HG03196 (cell line): ENCODE measurements at regions not wholly inside any gene's neighbourhood (a gene's known extent, or its start where the extent isn't known, plus 50 kb on each side); places are given as distances from the start of the nearest gene placed in this dataset.
"Not testable (repeated sequence)": the region's sequence is repeated elsewhere in the genome, so short reads cannot be mapped to it uniquely, and the experiment has no call there.

Experiments
- ATAC-seq: cut with Tn5 transposase; IDR thresholded peaks from one replicate; pipeline ENCODE4 v1.9.1; 2021; ENCODE audit not compliant: unreplicated experiment

GRCh38 chr6:6810727-6811126 is 222.2 kb downstream of the LY86 start:
- no peak for ATAC-seq

DNA sequence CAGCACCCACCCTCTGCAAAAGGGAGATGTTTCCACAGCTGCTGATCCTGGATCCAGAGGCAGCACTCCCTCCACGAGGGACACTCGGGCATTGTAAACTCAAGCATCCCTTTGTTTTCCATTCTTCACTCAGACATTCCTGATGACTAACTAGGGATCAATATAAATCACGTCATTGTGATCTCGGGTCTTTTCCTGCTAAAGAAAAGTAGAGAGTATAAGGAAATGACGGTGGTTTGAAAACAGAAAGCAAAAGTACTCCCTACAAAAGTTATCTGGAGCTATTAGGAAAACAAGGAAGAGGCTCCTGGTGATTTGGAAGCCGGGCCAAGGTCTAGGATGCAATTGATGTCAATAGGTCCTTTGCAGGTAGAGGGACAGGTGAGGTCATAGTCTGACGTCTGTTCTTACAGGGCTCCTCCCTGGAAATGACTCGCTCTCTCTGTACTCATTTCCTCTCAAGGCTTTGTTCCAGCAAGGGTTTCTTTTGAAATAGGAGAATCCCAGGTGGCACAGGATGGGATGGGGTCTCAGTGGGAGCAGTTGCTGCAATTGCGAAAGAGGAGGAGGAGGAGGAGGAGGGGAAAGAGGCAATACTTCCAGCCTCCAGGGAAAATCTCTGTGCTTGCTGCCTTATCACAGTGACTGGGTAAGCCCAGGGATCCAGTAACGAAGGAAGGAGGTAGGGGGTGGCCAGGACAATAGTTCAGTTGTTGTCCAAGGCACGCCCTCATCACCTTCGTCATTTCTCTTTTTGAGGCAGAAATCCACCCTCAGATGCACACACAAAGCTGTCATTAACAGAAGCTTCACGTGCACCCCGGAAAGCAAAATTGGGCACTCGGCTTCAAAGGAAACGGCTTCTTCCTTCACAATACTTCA is 222.8 kb downstream of the LY86 start:
- ATAC-seq = no peak

GRCh38 chr6:6812427-6812826 is 223.9 kb downstream of the LY86 start:
- no peak for ATAC-seq

GRCh38 chr6:6815732-6816131 is 227.2 kb downstream of the LY86 start:
- no peak for ATAC-seq

GRCh38 chr6:6816716-6817115 is 228.2 kb downstream of the LY86 start:
- no peak for ATAC-seq

DNA sequence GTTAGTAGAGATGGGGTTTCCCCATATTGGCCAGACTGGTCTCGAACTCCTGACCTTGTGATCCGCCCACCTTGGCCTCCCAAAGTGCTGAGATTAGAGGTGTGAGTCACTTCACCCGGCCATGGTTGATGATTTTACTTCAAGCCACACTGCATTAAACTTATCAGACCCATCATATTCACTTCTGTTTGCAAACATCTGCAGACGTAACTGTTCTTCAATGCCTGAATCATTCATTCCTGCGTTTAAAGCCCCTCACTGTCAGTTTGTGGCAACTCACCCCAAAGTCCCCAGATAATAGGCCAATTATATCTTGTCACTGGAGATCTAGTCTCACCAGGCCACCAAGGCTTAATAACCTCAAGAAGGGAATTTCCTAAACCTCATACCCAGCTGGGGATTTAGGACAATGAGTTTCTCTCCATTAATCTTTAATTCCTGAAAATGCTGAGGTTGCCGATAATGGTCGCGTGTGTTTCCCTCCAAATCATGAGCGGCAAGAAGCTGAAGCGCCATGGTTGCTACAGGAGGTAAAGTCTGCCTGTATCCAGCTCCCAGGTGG is 229.6 kb downstream of the LY86 start:
- ATAC-seq = no peak

DNA sequence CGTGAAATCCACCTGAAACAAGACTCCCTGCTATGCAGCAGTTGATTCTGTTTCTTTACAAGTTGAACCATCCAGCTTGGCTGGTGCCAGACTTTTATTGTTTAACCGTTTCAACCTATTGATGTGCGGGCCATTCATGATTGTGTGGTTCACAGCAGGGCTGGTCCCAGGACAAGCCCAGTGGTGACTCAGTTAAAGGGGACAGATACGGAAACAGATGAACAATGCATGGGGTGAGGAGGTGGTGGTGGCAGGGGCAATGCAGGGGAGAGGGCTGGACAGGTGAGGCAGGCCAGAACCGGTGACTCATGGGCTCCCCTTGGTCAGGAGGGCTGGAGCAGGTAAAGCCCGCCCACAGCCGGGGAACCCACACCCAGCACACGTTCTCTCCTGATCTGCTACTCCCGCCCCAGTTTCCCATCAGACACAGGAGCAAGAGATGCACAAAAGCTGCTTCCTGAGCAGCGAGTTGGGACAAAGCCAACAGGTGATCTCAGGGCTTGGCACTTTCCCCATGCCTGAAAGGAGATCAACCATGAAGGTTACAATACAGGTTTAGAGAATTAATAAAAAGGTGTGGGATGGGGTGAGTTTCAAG is 232.2 kb downstream of the LY86 start:
- ATAC-seq = no peak

DNA sequence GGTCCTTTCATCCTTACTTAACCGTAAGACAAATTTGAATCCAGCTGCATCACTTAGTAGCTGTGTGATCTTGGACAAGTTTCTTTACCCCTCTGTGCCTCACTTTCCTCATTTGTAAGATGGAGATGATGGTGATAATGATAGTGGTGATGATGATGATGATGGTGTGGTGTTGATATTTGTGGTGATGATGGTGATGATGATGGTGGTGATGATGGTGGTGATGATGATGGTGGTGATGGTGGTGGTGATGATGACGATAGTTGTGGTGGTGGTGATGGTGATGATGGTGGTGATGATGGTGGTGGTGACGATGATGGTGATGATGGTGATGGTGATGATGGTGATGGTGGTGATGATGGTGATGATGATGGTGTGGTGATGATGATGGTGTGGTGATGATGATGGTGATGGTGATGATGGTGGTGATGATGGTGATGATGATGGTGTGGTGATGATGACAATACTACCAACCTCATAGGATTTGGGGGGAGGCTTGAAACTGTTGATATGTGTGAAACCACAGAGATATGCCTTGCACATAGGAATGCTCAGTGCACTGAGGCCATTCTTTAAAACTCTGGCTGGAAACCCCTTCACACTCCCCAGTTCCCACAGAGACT is 233.2 kb downstream of the LY86 start:
- ATAC-seq = no peak

DNA sequence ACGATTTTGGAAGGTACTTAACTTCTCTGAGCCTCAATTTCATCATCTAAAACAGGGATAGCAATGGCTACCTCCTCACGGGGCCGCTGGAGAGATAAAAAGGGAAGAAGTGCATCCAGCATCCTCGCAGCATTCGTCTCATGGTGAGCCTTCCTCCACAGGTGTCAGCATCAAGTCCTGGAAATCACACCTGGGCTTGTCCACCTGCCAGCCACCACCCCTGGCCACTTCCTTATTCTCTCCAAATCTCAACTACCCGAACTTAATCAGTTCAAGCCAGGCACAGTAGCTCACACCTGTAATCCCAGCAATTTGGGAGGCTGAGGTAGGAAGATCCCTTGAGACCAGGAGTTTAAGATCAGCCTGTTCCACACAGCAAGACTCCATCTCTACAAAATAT is 234.5 kb downstream of the LY86 start:
- no peak for ATAC-seq

DNA sequence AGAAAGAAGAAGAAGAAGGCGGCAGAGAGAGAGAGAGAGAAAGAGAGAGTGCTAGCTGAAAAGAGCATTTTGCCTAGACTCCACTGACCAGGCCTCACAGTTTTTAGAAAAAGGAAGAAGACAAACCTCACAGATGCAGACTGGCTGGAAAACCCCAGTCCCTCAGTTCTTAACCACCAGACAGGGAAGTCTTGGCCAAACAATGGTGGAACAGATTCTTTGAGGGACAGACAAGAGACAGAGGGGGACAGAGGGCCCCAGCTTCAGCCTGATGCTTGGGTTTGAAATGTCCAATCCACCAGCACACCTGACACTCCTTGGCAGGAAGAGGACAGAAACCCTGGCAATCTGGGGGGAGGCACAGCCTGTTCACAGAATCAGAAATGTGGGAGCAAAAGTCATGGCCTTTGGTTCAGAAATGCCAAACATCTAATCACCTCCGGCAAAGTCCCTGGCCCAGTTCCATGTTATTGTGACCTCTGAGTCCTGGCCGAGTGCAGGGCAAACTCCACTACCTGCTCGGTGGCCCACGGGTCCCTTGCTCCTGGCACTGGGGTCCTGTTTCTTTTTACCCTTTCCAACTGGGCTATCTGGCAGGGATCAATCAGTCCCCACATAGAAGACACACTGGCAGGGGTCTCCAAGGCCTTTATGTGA is 235.2 kb downstream of the LY86 start:
- no peak for ATAC-seq

DNA sequence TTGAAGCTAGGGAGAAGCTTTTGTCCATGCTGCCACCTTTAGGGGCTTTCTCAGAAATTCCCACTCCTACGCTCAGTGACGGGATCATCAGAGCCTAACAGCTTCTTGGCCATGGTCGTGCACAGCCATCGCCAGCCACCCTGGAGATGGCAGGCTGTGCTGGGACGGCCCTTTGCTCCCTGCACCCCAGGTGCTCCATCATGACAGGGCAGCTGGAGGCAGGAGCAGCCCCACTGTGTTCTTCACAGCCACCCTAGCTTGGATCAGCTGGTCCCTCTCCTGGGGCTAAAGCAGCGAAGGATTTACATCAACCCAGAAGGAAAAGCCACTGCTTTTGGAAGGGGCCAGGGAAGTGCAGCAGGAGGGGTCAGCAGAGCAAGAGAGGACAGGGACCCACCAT is 235.9 kb downstream of the LY86 start:
- ATAC-seq = no peak

DNA sequence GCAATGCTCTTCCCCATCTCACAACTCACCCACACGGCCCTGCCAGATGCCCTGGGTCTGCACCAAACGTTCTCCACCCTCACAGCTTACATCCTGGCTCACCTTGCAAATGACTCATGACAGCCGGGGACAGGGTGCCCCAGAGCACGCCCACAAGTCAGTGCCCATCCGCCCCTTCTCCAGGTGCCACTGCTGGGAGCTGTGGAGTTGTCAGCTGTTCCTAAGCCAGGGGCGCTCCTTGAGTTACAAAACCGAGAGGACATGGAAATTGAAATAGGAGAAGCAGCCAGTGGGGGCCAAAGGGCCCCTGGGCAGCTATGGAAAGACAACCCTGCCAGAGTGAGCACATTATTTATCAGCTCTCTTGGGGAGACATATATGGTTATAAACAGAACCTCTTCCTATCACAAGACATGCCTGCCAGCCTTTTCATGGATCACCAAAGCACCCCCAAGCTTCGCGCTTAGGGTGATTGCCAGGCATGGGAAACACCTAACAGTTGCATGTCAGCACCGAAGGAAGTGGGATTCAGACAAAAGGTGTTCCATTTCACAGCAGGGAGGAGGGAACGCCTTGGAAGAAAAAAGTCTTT is 236.8 kb downstream of the LY86 start:
- ATAC-seq = no peak

GRCh38 chr6:6826095-6826901 is 237.8 kb downstream of the LY86 start:
- ATAC-seq = peak; percentile 88

DNA sequence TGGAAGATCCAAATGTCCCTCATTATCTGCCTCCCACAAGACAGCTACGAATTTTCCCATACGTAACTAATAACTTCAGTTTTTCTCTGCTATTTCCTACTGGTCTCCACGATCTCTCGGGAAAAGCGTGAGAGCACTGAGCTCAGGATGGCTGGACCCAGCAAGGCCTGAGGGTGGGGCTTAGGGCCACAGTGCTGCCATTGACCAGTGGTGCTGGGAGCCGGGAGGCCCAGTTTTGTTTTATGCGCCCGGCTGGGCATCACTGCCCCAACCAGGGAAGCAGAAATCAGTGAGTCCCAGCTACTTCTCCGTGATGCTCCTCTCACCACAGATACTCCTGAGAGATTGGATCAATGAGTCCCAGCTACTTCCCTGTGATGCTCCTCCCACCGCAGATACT is 238.4 kb downstream of the LY86 start:
- ATAC-seq = no peak

DNA sequence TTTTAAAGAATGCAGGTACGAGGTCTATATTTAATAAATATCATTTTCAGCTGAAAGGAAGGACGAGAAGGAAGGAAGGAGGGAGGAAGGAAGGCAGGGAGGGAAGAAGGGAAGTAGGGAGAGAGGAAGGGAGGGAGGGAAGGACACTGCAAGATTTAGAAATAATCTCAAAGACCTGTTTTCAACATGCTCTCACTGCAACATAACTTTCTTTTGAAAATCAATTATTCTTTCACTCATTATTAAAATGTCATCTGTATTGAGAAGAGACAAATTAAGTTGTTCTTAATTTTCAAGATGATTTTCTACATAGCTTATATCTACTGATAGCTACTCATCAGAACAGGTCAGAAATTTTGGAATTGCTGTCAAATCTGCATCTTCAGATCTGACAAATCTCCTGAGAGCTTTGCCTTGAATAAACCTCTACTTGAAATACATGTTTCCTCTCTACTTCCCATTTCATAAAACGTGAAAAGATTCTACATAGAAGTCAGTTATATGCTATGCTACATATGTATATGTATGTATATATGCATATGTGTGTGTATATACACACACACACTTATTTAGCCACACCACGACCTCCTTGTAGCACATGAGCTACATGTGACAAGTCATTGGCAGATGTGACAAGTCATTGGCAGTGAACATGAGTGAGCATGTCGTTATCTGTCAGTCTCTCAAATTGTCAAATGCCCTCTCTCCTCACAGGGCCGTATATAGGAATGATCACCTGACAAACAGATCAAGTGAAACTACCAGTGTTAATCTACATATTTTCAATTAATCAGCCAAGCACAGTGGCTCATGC is 241.6 kb downstream of the LY86 start:
- ATAC-seq = no peak

DNA sequence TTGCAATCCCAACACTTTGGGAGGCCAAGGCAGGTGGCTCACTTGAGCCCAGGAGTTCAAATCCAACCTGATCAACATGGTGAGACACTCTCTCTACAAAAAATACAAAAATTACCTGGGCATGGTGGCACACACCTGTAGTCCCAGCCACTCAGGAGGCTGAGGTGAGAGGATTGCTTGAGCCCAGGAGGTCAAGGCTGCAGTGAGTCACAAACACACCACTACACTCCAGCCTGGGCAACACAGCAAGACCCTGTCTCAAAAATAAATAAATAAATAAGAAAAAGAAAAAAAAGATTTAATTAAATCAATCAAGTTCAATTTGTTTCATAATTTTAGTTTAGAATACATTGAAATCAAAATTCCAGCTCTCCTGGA is 242.2 kb downstream of the LY86 start:
- not testable (repeated sequence) for ATAC-seq

- no peak for ATAC-seq
Measured at GRCh38 chr6:6832439-6832838, 243.9 kb downstream of the LY86 start.

GRCh38 chr6:6834356-6835222 is 246.1 kb downstream of the LY86 start:
- ATAC-seq = no peak

DNA sequence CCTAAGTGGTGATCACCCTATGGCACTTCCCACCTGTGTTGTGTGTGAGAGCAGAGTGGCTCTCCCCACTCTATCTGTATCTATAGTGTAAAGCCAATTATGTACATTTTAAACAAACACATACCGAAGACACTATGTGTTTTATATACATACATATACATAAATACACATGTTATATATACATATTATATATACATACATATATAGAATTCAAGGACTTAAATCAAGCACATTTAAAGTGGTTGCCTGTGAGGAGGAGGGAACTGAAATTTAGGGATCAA is 246.6 kb downstream of the LY86 start:
- no peak for ATAC-seq
